GM23338 (cell line): ENCODE measurements at regions not wholly inside any gene's neighbourhood (a gene's known extent, or its start where the extent isn't known, plus 50 kb on each side); places are given as distances from the start of the nearest gene placed in this dataset.

Source experiments
- CREB1 ChIP-seq: fragments of 250-450 bp; sonication (Bioruptor Pico); IDR thresholded peaks from 2 replicates; pipeline ENCODE4 v1.5.0; 2020; ENCODE audit warnings: low read depth, mild to moderate bottlenecking, moderate library complexity
- EZH2 ChIP-seq: fragments of 200-600 bp; sonication (generic); IDR thresholded peaks from one replicate; pipeline ENCODE4 v1.8.0; 2017; ENCODE audit warnings: antibody characterized with exemption, mild to moderate bottlenecking, low read depth; ENCODE audit not compliant: unreplicated experiment
- EZH2phosphoT487 ChIP-seq: fragments of 200-600 bp; sonication (generic); IDR thresholded peaks from one replicate; pipeline ENCODE4 v1.8.1; 2018; ENCODE audit warnings: antibody characterized with exemption; ENCODE audit not compliant: unreplicated experiment
- JUNB ChIP-seq: IDR thresholded peaks from one replicate; pipeline ENCODE4 v1.6.1; 2016; ENCODE audit warnings: antibody characterized with exemption; ENCODE audit not compliant: unreplicated experiment
- POLR2AphosphoS5 ChIP-seq: IDR thresholded peaks from 2 replicates; pipeline ENCODE4 v1.6.1; 2016; ENCODE audit warnings: antibody characterized with exemption, low read depth
- REST ChIP-seq: IDR thresholded peaks from one replicate; pipeline ENCODE4 v1.6.1; 2018; ENCODE audit warnings: antibody characterized with exemption; ENCODE audit not compliant: unreplicated experiment
- TF ChIP-seq, protein P1 (sequence below), 2 experiments: fragments of 200-600 bp in 1 of 2; sonication (generic) in 1 of 2; conservative IDR thresholded peaks; 2 replicates each; pipeline versions ENCODE4 v1.5.1 to v1.6.1; 2016 to 2017; ENCODE audit warnings: antibody characterized with exemption in 2 of 2, low read depth in 2 of 2, mild to moderate bottlenecking in 2 of 2, moderate library complexity in 1 of 2
- TF ChIP-seq, protein P2 (sequence below): IDR thresholded peaks from 2 replicates; pipeline ENCODE4 v1.6.1; 2016; ENCODE audit warnings: antibody characterized with exemption

DNA sequence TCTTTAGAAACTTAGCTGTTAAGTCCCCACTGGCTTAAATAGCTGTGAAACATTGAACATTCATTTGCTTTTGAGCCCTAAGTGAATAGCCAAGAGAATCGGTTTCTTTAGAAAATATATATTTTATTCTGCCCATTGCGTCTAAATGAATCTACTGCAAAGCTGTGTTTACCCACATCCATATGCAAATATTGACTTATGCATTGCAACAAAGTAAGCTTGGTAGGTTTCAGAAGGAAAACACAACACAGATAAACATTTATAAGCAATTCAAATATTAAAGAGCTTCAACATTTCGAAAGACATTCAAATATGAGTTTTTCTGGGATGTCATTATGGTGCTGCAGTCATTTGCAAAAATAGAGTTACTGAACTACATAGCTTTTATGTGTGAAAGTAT is 257.3 kb downstream of the SH2D4B start:
- TF ChIP-seq EZH2 (no peak), POLR2AphosphoS5 (no peak), CREB1 (CRISPR knock-in tag) (no peak), REST (no peak), JUNB (no peak), EZH2phosphoT487 (no peak)
- TF ChIP-seq, protein P1, sequence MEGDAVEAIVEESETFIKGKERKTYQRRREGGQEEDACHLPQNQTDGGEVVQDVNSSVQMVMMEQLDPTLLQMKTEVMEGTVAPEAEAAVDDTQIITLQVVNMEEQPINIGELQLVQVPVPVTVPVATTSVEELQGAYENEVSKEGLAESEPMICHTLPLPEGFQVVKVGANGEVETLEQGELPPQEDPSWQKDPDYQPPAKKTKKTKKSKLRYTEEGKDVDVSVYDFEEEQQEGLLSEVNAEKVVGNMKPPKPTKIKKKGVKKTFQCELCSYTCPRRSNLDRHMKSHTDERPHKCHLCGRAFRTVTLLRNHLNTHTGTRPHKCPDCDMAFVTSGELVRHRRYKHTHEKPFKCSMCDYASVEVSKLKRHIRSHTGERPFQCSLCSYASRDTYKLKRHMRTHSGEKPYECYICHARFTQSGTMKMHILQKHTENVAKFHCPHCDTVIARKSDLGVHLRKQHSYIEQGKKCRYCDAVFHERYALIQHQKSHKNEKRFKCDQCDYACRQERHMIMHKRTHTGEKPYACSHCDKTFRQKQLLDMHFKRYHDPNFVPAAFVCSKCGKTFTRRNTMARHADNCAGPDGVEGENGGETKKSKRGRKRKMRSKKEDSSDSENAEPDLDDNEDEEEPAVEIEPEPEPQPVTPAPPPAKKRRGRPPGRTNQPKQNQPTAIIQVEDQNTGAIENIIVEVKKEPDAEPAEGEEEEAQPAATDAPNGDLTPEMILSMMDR (conservative IDR thresholded peaks at IDR 0.05; ENCODE audit: low read depth in 2 of 2), result no peak
- TF ChIP-seq, protein P2, sequence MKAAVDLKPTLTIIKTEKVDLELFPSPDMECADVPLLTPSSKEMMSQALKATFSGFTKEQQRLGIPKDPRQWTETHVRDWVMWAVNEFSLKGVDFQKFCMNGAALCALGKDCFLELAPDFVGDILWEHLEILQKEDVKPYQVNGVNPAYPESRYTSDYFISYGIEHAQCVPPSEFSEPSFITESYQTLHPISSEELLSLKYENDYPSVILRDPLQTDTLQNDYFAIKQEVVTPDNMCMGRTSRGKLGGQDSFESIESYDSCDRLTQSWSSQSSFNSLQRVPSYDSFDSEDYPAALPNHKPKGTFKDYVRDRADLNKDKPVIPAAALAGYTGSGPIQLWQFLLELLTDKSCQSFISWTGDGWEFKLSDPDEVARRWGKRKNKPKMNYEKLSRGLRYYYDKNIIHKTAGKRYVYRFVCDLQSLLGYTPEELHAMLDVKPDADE, result no peak
